Activated CD4-positive, alpha-beta T cell treated with anti-CD3 and anti-CD28 coated beads, Interleukin-2, amount 10 ng/mL, durations not matched to agents 24 days and 14 days (primary cell): ENCODE measurements at regions not wholly inside any gene's neighbourhood (a gene's known extent, or its start where the extent isn't known, plus 50 kb on each side); places are given as distances from the start of the nearest gene placed in this dataset.
"Not testable (repeated sequence)": the region's sequence is repeated elsewhere in the genome, so short reads cannot be mapped to it uniquely, and the experiment has no call there.

Experiments used
- DNase-seq: peaks from one replicate; pipeline ENCODE4 v3.0.0; 2022
- H3K27ac Mint-ChIP-seq: one replicate; pipeline ENCODE4 v1.8.0; 2022; ENCODE audit warnings: mild to moderate bottlenecking, mixed read lengths
- H3K27me3 Mint-ChIP-seq: one replicate; pipeline ENCODE4 v1.8.0; 2022; ENCODE audit warnings: mixed read lengths
- H3K36me3 Mint-ChIP-seq: one replicate; pipeline ENCODE4 v1.8.0; 2022; ENCODE audit warnings: low read depth, mild to moderate bottlenecking, mixed read lengths
- H3K4me1 Mint-ChIP-seq: one replicate; pipeline ENCODE4 v1.8.0; 2021; ENCODE audit warnings: mixed read lengths
- H3K4me3 Mint-ChIP-seq: one replicate; pipeline ENCODE4 v1.8.0; 2022; ENCODE audit warnings: mild to moderate bottlenecking, moderate library complexity, mixed read lengths
- H3K9me3 Mint-ChIP-seq: one replicate; pipeline ENCODE4 v1.8.0; 2021; ENCODE audit warnings: mixed read lengths
- intact Hi-C: fragments of 100-400 bp; cut with micrococcal nuclease; formaldehyde crosslinking; loops from one replicate; pipeline ENCODE4 v1.15.1; 2023

- DNase-seq, result no peak
- peaks cover 14% of the 10 kb centered on the region for H3K27me3 Mint-ChIP-seq
- no peaks in the 10 kb centered on the region for H3K4me1 Mint-ChIP-seq
- H3K27ac Mint-ChIP-seq, result no peak overlapping the region
- no peak overlapping the region for H3K4me3 Mint-ChIP-seq
- H3K36me3 Mint-ChIP-seq, result no peaks in the 10 kb centered on the region
- peaks cover 23% of the 10 kb centered on the region for H3K9me3 Mint-ChIP-seq
- intact Hi-C loops, result no loop called here
These were observed 1076.3 kb downstream of the RPIA start for GRCh38 chr2:89767572-89768435.

- Mint-ChIP-seq H3K4me1 (no peaks in the 10 kb centered on the region), H3K27ac (no peak overlapping the region), H3K27me3 (no peaks in the 10 kb centered on the region), H3K4me3 (no peak overlapping the region), H3K36me3 (peaks cover 6% of the 10 kb centered on the region), H3K9me3 (peaks cover 64% of the 10 kb centered on the region)
- intact Hi-C loops, result no loop called here
- DNase-seq, result no peak
These were observed 1084.4 kb downstream of the RPIA start for GRCh38 chr2:89775885-89776284.

- no peaks in the 10 kb centered on the region for H3K4me1 Mint-ChIP-seq
- no peaks in the 10 kb centered on the region for H3K27me3 Mint-ChIP-seq
- no peak for DNase-seq
- no peak overlapping the region for H3K27ac Mint-ChIP-seq
- H3K9me3 Mint-ChIP-seq, result peaks cover 76% of the 10 kb centered on the region
- intact Hi-C loops, result no loop called here
- H3K36me3 Mint-ChIP-seq, result peaks cover 5% of the 10 kb centered on the region
- no peak overlapping the region for H3K4me3 Mint-ChIP-seq
These were observed 1088.8 kb downstream of the RPIA start for GRCh38 chr2:89780318-89780717.

GRCh38 chr2:89781962-89782361 is 1090.5 kb downstream of the RPIA start:
- Mint-ChIP-seq H3K36me3 (peaks cover 5% of the 10 kb centered on the region), H3K4me1 (no peaks in the 10 kb centered on the region), H3K9me3 (peaks cover 66% of the 10 kb centered on the region), H3K27ac (no peak overlapping the region), H3K4me3 (no peak overlapping the region), H3K27me3 (no peaks in the 10 kb centered on the region)
- intact Hi-C loops, result no loop called here
- no peak for DNase-seq

- Mint-ChIP-seq H3K4me3 (no peak overlapping the region), H3K27me3 (no peaks in the 10 kb centered on the region), H3K36me3 (peaks cover 5% of the 10 kb centered on the region), H3K4me1 (no peaks in the 10 kb centered on the region), H3K9me3 (peaks cover 80% of the 10 kb centered on the region), H3K27ac (no peak overlapping the region)
- no peak for DNase-seq
- intact Hi-C loops, result no loop called here
These were observed 1093.5 kb downstream of the RPIA start for GRCh38 chr2:89784960-89785359.

GRCh38 chr2:89785528-89785927 is 1094.1 kb downstream of the RPIA start:
- H3K27me3 Mint-ChIP-seq, DNase-seq, intact Hi-C loops, H3K36me3 Mint-ChIP-seq, H3K4me1 Mint-ChIP-seq, H3K27ac Mint-ChIP-seq, H3K4me3 Mint-ChIP-seq: not testable (repeated sequence)
- peaks cover 80% of the 10 kb centered on the region for H3K9me3 Mint-ChIP-seq

GRCh38 chr2:89786642-89787041 is 1095.2 kb downstream of the RPIA start:
- DNase-seq, H3K27ac Mint-ChIP-seq, H3K4me1 Mint-ChIP-seq, intact Hi-C loops, H3K36me3 Mint-ChIP-seq, H3K27me3 Mint-ChIP-seq, H3K4me3 Mint-ChIP-seq: not testable (repeated sequence)
- H3K9me3 Mint-ChIP-seq, result peaks cover 77% of the 10 kb centered on the region

GRCh38 chr2:89795530-89795929 is 1104.1 kb downstream of the RPIA start:
- H3K27ac Mint-ChIP-seq, DNase-seq, H3K27me3 Mint-ChIP-seq, H3K4me1 Mint-ChIP-seq, H3K36me3 Mint-ChIP-seq, intact Hi-C loops, H3K4me3 Mint-ChIP-seq: not testable (repeated sequence)
- peaks cover 88% of the 10 kb centered on the region for H3K9me3 Mint-ChIP-seq

GRCh38 chr2:89797320-89798038 is 1106.0 kb downstream of the RPIA start:
- Mint-ChIP-seq H3K27me3 (no peaks in the 10 kb centered on the region), H3K9me3 (peaks cover 89% of the 10 kb centered on the region), H3K4me1 (no peaks in the 10 kb centered on the region), H3K36me3 (peaks cover 4% of the 10 kb centered on the region), H3K4me3 (no peak overlapping the region), H3K27ac (no peak overlapping the region)
- intact Hi-C loops, result no loop called here
- no peak for DNase-seq

- peaks cover 92% of the 10 kb centered on the region for H3K9me3 Mint-ChIP-seq
- H3K36me3 Mint-ChIP-seq, H3K4me3 Mint-ChIP-seq, H3K27me3 Mint-ChIP-seq, H3K27ac Mint-ChIP-seq, intact Hi-C loops, DNase-seq, H3K4me1 Mint-ChIP-seq: not testable (repeated sequence)
These were observed 1109.7 kb downstream of the RPIA start for GRCh38 chr2:89801207-89801606.

- H3K4me3 Mint-ChIP-seq, H3K27me3 Mint-ChIP-seq, H3K4me1 Mint-ChIP-seq, DNase-seq, H3K36me3 Mint-ChIP-seq, H3K27ac Mint-ChIP-seq, intact Hi-C loops: not testable (repeated sequence)
- peaks cover 78% of the 10 kb centered on the region for H3K9me3 Mint-ChIP-seq
These were observed 1114.9 kb downstream of the RPIA start for GRCh38 chr2:89806363-89806762.

- Mint-ChIP-seq H3K4me3 (no peak overlapping the region), H3K27me3 (no peaks in the 10 kb centered on the region), H3K36me3 (peaks cover 20% of the 10 kb centered on the region), H3K9me3 (peaks cover 71% of the 10 kb centered on the region), H3K27ac (no peak overlapping the region), H3K4me1 (no peaks in the 10 kb centered on the region)
- intact Hi-C loops, result no loop called here
- no peak for DNase-seq
These were observed 1119.8 kb downstream of the RPIA start for GRCh38 chr2:89811295-89811694.

- H3K27me3 Mint-ChIP-seq, H3K4me1 Mint-ChIP-seq, intact Hi-C loops, H3K27ac Mint-ChIP-seq, DNase-seq, H3K4me3 Mint-ChIP-seq: not testable (repeated sequence)
- Mint-ChIP-seq H3K9me3 (peaks cover 71% of the 10 kb centered on the region), H3K36me3 (peaks cover 20% of the 10 kb centered on the region)
These were observed 1120.4 kb downstream of the RPIA start for GRCh38 chr2:89811910-89812309.

GRCh38 chr2:89814359-89814758 is 1122.9 kb downstream of the RPIA start:
- Mint-ChIP-seq H3K36me3 (peaks cover 26% of the 10 kb centered on the region), H3K9me3 (peaks cover 81% of the 10 kb centered on the region)
- H3K27ac Mint-ChIP-seq, H3K27me3 Mint-ChIP-seq, H3K4me1 Mint-ChIP-seq, DNase-seq, intact Hi-C loops, H3K4me3 Mint-ChIP-seq: not testable (repeated sequence)
